ENCODE measurements at regions not wholly inside any gene's neighbourhood (a gene's known extent, or its start where the extent isn't known, plus 50 kb on each side); places are given as distances from the start of the nearest gene placed in this dataset.

- in situ Hi-C loops (cut with MboI) (no loop called here), intact Hi-C loops (cut with micrococcal nuclease) (loop anchor here (5.0 kb wide), 1 partner anchor 75 kb away; no protein-coding TSS in a partner anchor)
- H4K20me1 ChIP-seq (replicated peaks; ENCODE audit: control insufficient read depth, insufficient read depth, low read length): no peaks in the 10 kb centered on the region; the same call in 1 of the 2 replicates
- DNase-seq (ENCODE audit: extremely low read depth in 1 of 4, low spot score in 3 of 4): no peak
- ChIA-PET POLR2A (no interaction called here), CTCF (ENCODE audit: low intra/inter-chr PET ratio) (no interaction called here)
- no peak for ATAC-seq
- TF ChIP-seq NCOA2 (IDR thresholded peaks at IDR 0.05; ENCODE audit: partially characterized antibody in 2 of 2): no peak
- TF ChIP-seq SIN3B (IDR thresholded peaks at IDR 0.05; ENCODE audit: low read depth): no peak
- TF ChIP-seq ATF6 (CRISPR knock-in tag; IDR thresholded peaks at IDR 0.05): no peak
- no peak for TF ChIP-seq ILK (tag; IDR thresholded peaks at IDR 0.05; ENCODE audit: borderline replicate concordance, low read depth)
- no peak for TF ChIP-seq ZNF699 (CRISPR knock-in tag; IDR thresholded peaks at IDR 0.05; ENCODE audit: insufficient replicate concordance)
- H3K4me2 ChIP-seq (ENCODE audit: insufficient read depth, low read length): no peak overlapping the region
- no peaks in the 10 kb centered on the region for H3K9me1 ChIP-seq (ENCODE audit: control insufficient read depth, insufficient read depth, low read length)
- no peak for FAIRE-seq
- BruUV-seq (replicated peaks): no TSS peak
- 0% methylated on average over 12 of the region's 12 CpGs for WGBS (ENCODE audit: insufficient coverage, low coverage, missing lambda C conversion rate)
- no peak overlapping the region for H3K27ac ChIP-seq (ENCODE audit: extremely low read depth, low read depth, low read length)
- no peak overlapping the region for H2AFZ ChIP-seq (ENCODE audit: low read depth, low read length)
- no peak overlapping the region for H3K4me3 ChIP-seq
- no peaks in the 10 kb centered on the region for H3K9me3 ChIP-seq (replicated peaks; ENCODE audit: control insufficient read depth, insufficient read depth, low read depth, low read length)
- H3K79me2 ChIP-seq (ENCODE audit: control insufficient read depth, insufficient read depth, low read length): no peaks in the 10 kb centered on the region
- peaks cover 0 to 23% of the 10 kb centered on the region in 2 experiments; a peak in 1 of 5 replicates for H3K27me3 ChIP-seq (ENCODE audit: control insufficient read depth in 2 of 2, insufficient read depth in 2 of 2, low read length in 2 of 2)
- no peaks in the 10 kb centered on the region for H3K4me1 ChIP-seq (replicated peaks in 1 of 2; ENCODE audit: control insufficient read depth in 2 of 2, insufficient read depth in 2 of 2, low read length in 2 of 2)
- no peak overlapping the region for H3K9ac ChIP-seq (ENCODE audit: insufficient read depth in 1 of 2, low read depth in 2 of 2, low read length in 2 of 2)
- H3K36me3 ChIP-seq (ENCODE audit: control insufficient read depth, insufficient read depth, low read length): no peaks in the 10 kb centered on the region
Observed at GRCh38 chr11:134942681-134943080, 530.6 kb upstream of the B3GAT1 start.
